AG08395 (cell line): ENCODE measurements at regions not wholly inside any gene's neighbourhood (a gene's known extent, or its start where the extent isn't known, plus 50 kb on each side); places are given as distances from the start of the nearest gene placed in this dataset.
"Not testable (repeated sequence)": the region's sequence is repeated elsewhere in the genome, so short reads cannot be mapped to it uniquely, and the experiment has no call there.

Source experiments
- DNase-seq: peaks from one replicate; pipeline ENCODE4 v3.0.0; 2012; ENCODE audit warnings: mixed read lengths, low spot score

DNA sequence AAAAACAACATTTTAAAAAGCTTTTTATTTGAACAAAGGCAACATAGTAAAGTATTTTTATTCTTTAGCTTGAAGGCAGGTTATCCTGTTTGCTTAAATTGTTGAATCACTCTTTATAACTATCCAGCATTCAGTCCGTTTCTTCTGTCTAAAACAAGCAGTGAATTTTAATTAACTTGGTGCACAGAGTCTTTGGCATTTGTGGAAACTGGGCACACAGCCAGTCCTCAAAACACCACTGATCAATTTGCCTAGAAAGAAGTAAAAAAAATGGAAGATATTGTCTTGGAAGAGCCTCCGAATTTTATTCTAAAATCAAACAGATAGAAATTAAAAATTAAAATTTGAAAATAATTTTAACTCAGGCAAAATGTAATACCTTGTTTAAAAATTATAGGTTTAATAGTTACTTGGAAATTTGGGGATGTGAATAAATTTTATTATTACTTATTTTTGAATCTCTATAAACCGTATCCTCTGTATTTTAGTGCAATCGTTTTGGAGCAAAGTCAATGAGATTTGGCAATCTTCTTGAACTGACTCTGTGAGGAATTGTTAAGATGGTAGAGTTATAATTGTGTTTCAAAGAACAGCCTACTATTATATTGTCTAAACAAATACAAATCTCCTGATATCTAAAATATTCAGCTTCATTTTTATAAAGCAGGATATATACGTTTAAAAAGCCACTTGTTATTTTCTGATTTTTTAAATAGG, 927.0 kb downstream of the SLC16A7 start:
- no peak for DNase-seq

DNA sequence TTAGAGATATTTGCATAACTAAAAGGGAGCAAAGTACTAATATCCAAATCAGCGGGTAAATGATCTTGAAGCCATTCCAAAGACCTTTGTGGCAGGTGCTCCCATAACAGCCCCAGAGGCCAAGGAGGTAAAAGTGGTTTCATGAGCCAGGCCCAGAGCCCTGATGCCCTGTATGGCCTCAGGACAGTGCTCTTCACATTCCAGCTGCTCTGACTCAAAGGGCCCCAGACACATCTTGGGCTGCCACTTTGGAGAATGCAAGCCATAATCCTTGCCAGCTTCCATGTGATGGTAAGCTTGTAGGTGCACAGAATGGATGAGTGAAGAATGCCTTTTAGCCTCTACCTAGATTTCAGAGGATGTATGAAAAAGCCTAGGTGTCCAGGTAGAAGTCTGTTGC, 933.4 kb downstream of the SLC16A7 start:
- no peak for DNase-seq

DNA sequence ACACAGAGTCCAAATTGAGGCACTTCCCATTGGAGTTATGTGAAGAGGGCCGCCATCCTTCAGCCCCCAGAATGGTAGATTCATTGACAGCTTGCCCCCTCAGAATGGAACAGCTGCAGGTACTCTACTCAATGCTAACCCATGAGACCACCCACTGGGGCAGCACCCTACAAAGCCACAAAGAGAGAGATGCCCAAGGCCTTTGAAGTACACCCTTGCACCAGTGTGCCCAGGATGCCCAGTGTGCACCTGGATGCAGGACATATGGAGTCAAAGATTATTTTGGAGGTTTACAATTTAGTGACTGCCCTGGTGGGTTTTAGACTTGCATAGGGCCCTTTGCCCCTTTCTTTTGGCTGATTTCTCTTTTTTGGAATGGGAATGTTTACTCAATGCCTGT, 933.9 kb downstream of the SLC16A7 start:
- DNase-seq, result no peak

DNA sequence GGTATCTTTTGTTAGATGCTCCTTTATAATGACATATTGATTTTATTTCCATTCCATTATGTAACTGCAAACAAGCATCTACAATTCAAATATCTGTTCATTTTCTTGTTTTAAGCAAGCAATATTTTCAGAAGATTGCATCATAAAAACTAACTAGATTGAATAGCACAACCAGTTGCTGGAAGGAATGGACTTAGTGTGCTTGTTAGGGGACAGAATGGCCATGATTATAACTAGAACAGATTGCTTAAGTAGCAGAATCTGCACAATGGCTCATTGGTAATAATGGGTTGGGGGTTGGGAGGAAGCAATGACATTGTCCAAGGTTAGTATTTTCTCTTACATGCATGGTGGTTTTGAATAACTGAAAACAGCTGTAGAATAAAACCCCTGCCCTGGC, 939.5 kb downstream of the SLC16A7 start:
- DNase-seq, result no peak

DNA sequence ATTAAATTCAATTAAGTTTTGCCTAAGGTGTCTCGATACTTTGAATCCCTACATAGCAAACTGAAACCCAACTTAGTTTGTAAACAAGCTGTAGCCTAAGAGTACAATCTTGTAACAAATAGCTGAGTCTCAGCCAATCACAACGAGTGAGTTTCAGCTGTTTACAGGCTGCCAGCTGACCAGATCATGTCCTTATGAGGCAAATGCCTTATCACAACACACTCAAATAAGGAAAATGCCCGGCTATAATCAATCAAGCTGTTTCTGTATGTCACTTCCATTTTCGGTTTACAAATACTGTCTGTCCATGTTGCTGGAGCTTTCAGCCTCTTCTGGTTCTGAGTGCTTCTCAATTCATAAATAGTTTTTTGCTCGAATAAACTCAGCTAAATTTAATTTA, 943.8 kb downstream of the SLC16A7 start:
- no peak for DNase-seq

DNA sequence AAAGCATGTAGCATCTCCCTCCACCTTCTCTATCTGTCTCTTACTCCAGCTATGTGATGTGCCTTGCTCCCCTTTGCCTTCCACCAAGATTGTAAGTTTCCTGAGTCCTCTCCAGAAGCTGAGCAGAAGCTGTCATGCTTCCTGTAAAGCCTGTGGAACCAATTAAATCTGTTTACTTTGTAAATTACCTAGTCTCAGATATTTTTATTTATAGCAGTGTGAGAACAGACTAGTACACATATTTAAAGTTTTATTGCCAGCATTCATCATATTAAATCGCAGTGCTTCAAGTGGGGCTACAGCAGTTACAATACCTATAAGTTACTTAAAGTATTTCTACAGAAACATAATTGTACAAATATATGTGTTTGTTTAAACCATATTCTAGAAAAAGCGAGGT, 973.1 kb downstream of the SLC16A7 start:
- no peak for DNase-seq

DNA sequence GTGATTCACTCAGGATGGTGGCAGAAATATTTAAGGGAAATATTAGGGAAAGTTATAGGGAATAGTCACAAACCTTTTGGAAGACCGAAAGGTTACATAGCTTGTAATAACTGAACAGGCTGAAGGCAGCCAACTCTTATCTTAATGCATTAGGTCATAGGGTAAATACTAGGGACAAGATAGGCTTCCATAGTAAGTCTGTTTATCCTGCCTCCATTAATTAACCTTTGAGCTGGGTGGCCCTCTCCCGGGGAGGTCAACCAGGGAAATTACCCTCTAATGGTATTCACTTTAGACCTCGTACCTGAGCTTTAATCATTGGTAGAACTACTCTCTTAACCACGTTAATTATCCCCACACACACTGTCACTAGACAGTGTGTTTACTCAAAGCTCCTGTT, 981.8 kb downstream of the SLC16A7 start:
- DNase-seq, result no peak

DNA sequence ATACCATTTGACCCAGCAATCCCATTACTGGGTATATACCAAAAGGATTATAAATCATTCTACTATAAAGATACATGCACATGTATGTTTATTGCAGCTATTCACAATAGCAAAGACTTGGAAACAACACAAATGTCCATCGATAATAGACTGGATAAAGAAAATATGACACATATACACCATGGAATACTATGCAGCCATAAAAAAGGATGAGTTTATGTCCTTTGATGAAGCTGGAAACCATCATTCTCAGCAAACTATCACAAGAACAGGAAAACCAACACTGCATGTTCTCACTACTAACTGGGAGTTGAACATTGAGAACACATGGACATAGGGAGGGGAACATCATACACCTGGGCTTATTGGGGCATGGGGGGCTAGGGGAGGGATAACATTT, 991.8 kb downstream of the SLC16A7 start:
- not testable (repeated sequence) for DNase-seq

DNA sequence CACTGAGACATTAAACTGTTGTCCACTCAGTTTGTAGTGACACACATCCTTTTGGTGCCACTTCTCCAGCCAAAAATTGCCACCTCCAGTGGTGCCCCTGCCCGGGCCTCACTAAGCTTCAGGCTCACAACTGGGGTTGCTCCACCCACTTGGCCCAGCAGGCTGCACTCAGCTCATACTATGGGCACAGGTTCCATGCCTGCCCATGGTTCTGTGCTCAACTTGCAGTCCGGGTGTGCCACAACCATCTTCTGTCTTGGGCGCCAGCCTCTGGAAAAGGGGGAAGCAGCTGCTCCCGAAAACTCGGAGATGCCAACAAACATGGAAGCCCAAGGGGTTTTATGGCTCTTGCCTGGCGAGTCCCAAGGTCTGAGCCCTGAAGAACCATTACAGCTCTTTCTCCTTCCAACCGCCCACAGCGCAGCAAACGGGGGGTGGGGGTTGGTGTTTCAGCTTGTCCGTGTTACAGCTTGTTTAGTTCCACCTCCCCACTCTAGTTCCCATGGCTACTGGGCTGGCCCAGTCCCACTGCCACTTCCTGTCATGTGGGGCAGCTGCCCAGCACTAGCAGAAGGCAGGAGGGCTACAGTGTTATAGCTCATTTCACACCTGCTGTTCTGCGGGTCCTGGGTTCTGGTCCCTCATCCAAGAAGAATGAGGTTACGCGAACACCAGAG, 998.3 kb downstream of the SLC16A7 start:
- no peak for DNase-seq

DNA sequence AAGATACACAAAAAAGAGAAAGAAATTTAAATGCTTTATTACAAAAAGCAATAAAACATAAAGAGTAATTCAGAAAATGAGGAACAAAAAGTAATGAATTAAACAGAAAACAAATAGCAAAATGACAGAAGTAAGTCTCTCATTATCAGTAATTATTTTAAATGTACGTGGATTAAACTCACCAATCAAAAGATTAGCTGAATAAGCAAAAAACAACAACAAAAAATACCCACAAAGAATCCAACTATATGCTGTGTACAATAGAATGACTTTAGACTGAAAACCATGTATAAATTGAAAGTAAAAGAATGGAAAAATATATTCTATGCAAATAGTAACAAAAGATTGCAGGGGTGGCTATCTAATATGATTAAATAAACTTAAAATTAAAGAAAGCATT, 1006.8 kb downstream of the SLC16A7 start:
- DNase-seq, result no peak

DNA sequence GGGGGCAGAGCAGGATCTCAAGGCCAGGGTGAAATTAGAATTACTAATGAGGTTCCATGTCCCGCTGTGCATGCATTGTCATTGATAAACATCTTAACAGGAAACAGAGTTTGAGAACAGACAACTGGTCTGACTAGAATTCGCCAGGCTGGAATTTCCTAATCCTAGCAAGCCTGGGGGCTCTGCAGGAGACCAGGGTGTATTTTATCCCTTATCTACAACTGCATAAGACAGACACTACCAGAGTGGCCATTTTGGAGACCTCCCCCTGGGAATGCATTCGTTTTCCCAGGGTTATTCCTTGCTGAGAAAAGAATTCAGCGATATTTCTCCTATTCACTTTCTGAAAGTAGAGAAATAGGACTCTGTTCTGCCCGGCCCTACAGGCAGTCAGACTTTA, 1007.6 kb downstream of the SLC16A7 start:
- not testable (repeated sequence) for DNase-seq

DNA sequence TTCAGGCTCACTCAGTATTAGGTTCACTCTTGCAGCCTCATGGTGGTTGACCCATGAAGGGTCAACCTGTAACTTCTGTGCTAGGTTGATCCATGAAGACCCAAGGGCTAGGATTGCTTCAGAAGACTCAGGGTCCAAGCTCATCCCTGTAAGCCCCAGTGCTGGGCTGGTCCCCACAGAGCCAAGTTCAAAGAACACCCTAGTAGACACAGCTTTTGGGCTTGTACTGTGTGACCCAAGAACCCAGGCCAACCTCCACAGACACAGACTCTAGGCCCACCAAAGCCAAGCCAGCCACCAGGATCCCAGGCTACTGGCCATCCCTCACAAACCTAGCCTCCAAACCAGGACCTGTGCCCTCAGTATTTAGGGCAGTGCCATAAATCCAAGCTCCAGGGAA, 1020.6 kb downstream of the SLC16A7 start:
- no peak for DNase-seq

DNA sequence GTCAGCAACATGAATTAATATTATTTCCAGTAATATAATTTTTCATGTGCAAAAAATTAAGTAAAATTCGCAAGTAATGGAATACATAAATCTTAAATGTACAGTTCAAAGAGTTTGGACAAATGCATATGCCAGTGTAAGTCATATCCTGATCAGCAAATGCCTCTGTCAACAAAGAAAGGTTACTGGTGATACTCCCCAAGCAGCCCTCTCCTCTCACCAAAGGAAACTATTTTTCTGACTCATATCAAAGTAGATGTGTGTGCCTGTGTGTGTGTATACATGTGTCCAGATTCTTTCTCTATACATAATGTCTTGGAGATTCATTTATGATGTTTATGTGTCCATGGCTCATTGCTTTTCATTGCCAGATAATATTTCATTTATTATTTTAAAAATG, 1035.0 kb downstream of the SLC16A7 start:
- DNase-seq, result no peak

DNA sequence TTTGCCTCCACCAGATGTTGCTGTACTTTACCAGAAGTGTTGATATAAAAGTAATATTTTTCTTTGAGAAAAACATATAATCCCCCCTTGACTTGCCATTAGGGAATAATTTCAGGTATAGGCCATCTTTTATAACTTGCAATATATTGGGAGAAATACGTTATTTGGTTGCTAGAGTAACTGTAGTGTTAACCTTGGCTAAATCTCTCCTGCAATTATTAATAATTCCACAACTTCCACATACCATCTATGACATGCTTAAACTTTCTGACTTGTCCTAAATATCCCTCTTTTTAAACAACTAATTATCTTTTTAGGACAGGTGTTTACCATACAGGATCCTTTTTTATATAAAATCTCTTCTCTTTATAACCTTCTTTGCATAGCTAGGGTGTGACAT, 1048.2 kb downstream of the SLC16A7 start:
- no peak for DNase-seq

DNA sequence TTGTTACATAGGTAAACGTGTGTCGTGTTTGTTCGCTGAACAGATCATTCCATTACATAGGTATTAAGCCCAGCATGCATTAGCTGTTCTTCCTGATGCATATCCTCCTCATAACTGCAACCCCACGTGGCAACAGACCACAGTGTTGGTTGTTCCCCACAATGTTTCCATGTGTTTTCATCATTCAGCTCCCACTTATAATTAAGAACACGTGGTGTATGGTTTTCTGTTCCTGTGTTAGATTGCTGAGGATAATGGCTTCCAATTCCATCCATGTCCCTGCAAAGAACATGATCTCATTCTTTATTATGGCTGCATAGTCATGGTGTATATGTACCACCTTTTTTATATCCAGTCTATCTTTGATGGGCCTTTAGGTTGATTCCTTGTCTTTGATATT, 1071.1 kb downstream of the SLC16A7 start:
- DNase-seq, result no peak

DNA sequence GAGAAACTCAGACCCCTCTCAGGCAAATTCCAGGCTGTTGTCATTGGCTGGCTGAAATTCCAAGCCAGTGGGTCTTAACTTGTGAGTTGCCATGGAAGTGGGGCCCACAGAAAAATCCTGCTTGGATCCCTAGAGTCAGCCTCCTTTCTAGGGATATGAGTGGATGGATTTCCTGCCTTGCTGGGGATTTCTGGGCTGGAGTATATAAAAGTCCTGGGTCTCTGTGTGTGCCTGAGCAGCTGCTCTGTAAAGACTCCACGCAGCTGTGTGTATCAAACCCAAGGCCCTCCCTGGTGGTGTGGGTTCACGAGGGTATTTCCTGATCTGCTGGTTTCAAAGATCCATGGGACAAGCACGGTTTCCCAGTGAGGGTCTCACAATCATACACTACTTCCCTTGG, 1077.1 kb downstream of the SLC16A7 start:
- DNase-seq, result no peak

DNA sequence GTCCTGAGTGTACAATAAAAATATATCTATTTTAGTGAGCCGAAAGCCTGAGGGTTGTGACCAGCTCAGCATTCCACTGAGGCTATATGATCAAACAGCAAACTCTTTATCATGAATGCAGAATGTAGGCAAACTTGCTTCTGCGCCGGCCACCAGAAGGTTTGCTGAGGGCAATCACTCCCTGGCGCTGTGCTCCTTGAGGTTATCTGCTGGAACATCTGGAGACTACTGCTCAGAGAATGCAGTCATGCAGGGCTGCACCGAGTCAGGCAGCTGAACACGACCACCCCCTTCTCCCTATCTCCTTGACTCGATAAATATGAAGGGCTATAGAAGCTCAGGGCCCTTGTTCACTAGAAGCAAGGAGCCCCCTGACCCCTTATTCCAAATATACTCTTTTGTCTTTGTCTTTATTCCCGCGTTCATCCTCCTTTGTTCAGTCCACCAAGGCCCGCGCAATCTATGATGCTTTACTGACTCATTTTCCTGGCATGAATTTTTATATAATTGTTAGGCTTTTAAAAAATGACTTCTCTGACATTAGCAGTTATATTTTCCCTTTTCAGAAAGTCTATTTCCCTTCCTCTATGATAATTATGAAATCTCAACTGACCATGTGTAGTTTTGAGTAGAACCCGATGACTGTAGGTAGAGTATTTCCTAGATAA, 1089.3 kb downstream of the SLC16A7 start:
- DNase-seq, result no peak

DNA sequence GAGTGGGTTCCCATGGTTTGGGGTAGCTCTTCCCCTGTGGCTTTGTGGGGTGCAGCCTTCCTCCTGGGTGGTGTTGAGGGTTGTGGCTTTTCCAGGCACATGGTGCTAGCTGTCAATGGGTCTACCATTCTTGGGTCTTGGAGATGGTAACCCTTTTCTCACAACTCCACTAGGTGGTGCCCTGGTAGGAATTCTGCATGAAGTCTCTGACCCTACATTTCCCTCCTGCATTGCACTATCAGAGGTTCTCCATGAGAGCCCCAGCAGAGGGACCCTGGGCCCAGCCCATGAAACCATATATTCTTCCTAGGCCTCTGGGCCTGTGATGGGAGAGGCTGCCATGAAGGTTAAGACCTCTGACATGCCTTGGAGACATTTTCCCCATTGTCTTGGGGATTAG, 1093.3 kb downstream of the SLC16A7 start:
- DNase-seq, result no peak

DNA sequence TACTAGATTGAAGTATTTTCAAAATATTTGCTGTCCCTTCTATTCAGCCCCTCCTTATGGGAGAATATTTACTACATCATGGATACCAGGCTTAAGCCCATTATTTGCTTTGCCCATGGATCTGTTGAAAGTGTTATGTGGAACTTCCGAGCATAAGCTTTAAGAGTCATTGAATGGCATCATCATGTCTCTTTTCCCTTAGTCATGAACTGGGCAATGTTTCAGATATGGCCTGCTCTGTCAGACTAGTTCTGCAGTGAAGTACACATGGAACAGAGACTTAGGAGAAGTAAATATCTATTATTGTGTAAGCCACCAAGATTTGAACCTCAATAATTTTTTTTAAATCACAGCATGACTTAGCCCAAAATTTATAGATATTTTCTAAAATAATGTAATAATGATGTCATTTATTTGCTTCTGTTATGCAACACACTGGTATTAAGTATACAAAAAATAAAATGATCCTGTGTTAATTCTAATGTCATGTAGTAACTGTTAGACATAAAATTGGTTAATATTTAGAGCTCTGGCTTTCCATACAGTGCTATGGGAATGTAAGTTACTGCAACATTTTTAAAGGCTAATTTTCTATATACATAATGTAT, 1097.3 kb downstream of the SLC16A7 start:
- no peak for DNase-seq

DNA sequence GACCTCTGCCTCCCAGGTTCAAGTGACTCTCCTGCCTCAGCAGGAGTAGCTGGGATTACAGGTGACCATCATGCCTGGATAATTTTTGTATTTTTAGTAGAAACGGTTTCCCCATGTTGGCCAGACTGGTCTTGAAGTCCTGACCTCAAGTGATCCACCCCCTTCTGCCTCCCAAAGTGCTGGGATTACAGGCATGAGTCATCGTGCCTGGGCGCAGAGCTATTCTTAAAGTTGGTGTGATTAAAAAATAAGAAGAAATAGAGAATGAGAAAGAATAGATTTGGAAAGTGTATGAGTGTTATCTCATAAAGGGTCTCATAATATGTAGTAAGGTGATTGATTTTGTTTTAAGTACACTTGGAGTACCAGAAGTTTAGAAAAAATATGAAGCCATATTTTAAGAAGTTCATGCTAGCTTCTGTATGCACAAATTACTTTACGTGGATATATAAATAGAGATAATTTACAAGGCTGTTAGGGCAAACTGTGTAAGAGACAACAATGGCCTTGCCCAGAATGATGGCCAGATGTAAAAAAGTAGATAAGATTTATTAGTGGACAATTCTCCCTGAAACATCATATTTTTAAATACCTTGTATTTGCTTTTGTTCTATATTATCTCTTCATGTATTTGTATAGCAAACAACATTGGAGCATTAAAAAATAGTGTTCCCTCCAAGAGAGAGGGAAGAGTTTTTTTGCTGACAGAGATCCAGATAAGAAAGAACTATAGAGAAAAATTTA, 1108.5 kb downstream of the SLC16A7 start:
- DNase-seq, result no peak

DNA sequence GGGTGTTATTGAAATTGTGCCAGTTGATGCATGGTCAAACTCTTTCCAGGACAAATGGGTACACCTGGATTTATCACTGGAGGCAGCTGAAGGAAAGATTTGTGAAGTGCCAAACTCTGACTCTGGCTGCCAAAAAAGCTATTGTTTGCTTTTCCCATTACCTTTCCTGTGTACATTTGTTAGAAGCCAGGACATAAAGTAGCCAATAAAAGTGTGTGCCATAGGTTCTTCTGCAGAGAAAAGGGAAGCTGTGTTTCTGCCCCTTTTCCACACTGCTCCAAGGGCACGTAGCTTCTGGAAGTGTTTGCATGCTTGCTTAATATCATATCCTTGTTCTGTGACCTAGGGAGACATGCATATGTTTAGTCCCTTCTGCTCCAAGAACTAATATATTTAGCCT, 1114.4 kb downstream of the SLC16A7 start:
- no peak for DNase-seq

DNA sequence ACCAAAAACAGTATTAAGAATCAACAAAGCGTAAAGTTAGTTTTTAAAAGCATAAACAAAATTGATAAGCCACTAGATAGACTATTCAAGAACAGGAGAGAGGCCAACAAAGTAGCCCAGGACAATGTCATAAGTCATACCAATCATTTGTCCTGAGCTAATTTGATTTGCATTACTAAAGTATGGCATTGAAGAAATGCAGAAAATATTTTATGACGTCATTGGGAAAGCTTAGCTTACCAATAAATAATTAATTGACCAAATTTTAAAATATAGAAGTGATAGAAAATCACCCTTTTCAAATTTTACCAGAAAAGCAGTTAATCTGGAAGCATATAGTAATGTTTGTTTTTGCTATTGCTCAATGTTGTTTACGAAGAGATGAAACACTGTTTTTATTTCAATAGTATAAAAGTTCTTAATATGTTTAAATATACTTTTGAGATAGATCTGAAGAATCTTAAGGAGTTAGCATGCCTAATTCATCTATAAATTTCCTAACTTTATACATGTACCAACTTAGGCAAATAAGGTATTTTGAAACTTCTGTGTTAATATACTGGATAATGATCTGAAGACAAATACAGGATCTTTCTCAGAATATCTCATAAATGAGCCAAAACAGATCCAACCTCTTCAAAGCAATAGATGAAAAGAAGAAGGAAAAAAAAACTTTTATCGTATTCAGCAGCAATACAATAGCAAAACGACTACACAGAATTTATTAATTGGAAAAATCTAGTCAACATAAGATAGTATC, 1118.5 kb downstream of the SLC16A7 start:
- no peak for DNase-seq
